Liver (tissue), 3 donors: ENCODE measurements at regions not wholly inside any gene's neighbourhood (a gene's known extent, or its start where the extent isn't known, plus 50 kb on each side); places are given as distances from the start of the nearest gene placed in this dataset.

Experiments
- EGR1 ChIP-seq, 2 donors: IDR thresholded peaks; 2 replicates each; pipeline ENCODE4 v1.6.1; 2016 to 2018; ENCODE audit warnings: antibody characterized with exemption in 2 of 2, low read depth in 2 of 2
- GABPA ChIP-seq, 2 donors: IDR thresholded peaks in 1 of 2; conservative IDR thresholded peaks in 1 of 2; 2 replicates each; pipeline ENCODE4 v1.6.1; 2016; ENCODE audit warnings: antibody characterized with exemption in 2 of 2, mild to moderate bottlenecking in 1 of 2, moderate library complexity in 1 of 2
- JUND ChIP-seq, 2 donors: IDR thresholded peaks; 2 replicates each; pipeline ENCODE4 v1.6.1; 2016; ENCODE audit warnings: antibody characterized with exemption in 2 of 2
- MAX ChIP-seq: IDR thresholded peaks from 2 replicates; pipeline ENCODE4 v1.6.1; 2016; ENCODE audit warnings: antibody characterized with exemption
- RAD21 ChIP-seq, 2 donors: IDR thresholded peaks; 2 replicates each; pipeline ENCODE4 v1.6.1; 2016; ENCODE audit warnings: antibody characterized with exemption in 2 of 2, mild to moderate bottlenecking in 2 of 2
- REST ChIP-seq: IDR thresholded peaks from 2 replicates; pipeline ENCODE4 v1.6.1; 2016; ENCODE audit warnings: antibody characterized with exemption, mild to moderate bottlenecking
- RXRA ChIP-seq, 2 donors: IDR thresholded peaks; 2 replicates each; pipeline ENCODE4 v1.6.1; 2017 to 2018; ENCODE audit warnings: antibody characterized with exemption in 2 of 2, mild to moderate bottlenecking in 1 of 2
- SP1 ChIP-seq: IDR thresholded peaks from 2 replicates; pipeline ENCODE4 v1.6.1; 2018; ENCODE audit warnings: antibody characterized with exemption, mild to moderate bottlenecking
- TAF1 ChIP-seq: conservative IDR thresholded peaks from 2 replicates; pipeline ENCODE4 v1.6.1; 2016; ENCODE audit warnings: antibody characterized with exemption, mild to moderate bottlenecking
- YY1 ChIP-seq: IDR thresholded peaks from 2 replicates; pipeline ENCODE4 v1.6.1; 2016; ENCODE audit warnings: antibody characterized with exemption, mild to moderate bottlenecking
- ZBTB33 ChIP-seq: IDR thresholded peaks from 2 replicates; pipeline ENCODE4 v1.6.1; 2016; ENCODE audit warnings: antibody characterized with exemption
- TF ChIP-seq, protein P1 (sequence below): fragments of 150-350 bp; IDR thresholded peaks from 2 replicates; pipeline ENCODE4 v1.5.1; 2017; ENCODE audit warnings: improper control_type of control experiment, low read depth, low read length; ENCODE audit not compliant: missing input control
- TF ChIP-seq, protein P2 (sequence below): IDR thresholded peaks from 2 replicates; pipeline ENCODE4 v1.6.1; 2016; ENCODE audit warnings: antibody characterized with exemption
- donor health status: healthy.
- donor health status: healthy.

DNA sequence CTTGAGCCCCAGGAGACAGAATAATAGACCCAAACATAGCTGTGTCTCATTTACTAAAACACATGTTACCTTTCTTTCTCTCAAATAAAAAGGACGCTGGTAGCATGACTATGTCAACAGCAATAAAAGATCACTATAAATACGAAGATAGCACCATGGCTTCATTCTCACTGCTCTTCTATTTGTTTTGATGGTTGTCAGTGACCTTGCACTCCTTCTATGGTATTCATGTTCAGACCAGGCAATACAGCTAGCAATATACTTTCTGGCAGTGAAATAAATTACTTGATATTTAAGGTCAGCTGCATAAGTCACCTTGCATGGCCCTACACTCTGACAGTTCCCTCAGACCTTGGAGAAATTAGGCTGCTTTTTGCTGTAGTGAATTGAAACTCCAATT is 263.2 kb upstream of the CDH7 start:
- no peak for TF ChIP-seq RAD21 (IDR thresholded peaks at IDR 0.05)
- TF ChIP-seq, protein P1, sequence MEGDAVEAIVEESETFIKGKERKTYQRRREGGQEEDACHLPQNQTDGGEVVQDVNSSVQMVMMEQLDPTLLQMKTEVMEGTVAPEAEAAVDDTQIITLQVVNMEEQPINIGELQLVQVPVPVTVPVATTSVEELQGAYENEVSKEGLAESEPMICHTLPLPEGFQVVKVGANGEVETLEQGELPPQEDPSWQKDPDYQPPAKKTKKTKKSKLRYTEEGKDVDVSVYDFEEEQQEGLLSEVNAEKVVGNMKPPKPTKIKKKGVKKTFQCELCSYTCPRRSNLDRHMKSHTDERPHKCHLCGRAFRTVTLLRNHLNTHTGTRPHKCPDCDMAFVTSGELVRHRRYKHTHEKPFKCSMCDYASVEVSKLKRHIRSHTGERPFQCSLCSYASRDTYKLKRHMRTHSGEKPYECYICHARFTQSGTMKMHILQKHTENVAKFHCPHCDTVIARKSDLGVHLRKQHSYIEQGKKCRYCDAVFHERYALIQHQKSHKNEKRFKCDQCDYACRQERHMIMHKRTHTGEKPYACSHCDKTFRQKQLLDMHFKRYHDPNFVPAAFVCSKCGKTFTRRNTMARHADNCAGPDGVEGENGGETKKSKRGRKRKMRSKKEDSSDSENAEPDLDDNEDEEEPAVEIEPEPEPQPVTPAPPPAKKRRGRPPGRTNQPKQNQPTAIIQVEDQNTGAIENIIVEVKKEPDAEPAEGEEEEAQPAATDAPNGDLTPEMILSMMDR: no peak
- no peak for TF ChIP-seq JUND (IDR thresholded peaks at IDR 0.05)
- no peak for TF ChIP-seq REST
- TF ChIP-seq TAF1: no peak
- no peak for TF ChIP-seq YY1
- TF ChIP-seq SP1: no peak
- no peak for TF ChIP-seq GABPA (IDR thresholded peaks at IDR 0.05 in 1 of 2, conservative IDR thresholded peaks at IDR 0.05 in 1 of 2)
- TF ChIP-seq ZBTB33: no peak
- no peak for TF ChIP-seq RXRA (IDR thresholded peaks at IDR 0.05)
- TF ChIP-seq MAX: no peak
- TF ChIP-seq EGR1 (IDR thresholded peaks at IDR 0.05; ENCODE audit: low read depth in 2 of 2): no peak
- TF ChIP-seq, protein P2, sequence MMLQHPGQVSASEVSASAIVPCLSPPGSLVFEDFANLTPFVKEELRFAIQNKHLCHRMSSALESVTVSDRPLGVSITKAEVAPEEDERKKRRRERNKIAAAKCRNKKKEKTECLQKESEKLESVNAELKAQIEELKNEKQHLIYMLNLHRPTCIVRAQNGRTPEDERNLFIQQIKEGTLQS: no peak
